ENCODE measurements at regions not wholly inside any gene's neighbourhood (a gene's known extent, or its start where the extent isn't known, plus 50 kb on each side); places are given as distances from the start of the nearest gene placed in this dataset.

DNA sequence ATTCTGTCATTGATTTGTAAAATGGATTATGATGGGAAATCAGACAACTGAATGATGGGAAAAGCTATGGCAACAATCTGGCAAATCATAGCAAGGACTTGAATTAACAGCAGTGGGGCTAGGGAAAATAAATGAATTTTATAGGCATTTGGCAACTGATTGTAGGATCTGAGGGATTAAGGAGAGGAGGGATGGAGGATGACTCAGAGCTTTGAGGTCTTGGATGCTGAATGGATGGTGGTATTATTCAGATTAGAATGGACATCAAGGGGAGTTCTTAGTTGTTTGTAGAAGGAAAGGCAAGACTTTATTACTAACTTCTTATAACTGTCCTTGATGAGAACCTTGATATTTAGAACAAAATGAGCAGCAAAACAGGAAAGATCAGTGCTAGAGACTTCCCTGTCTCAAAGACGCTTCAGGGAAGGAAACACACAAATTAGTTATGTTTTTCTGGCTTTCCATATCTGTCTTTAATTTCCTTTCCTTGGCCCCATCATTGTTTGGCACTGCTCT, 51.4 kb upstream of the HHIP start:
- Histone ChIP-seq H3K79me2 (ENCODE audit: insufficient read depth) (no peaks in the 10 kb centered on the region), H3F3A (ENCODE audit: insufficient read depth) (no peaks in the 10 kb centered on the region), H4K20me1 (ENCODE audit: insufficient read depth) (no peaks in the 10 kb centered on the region), H3K4me3 (no peak overlapping the region), H3K4me2 (ENCODE audit: unreplicated experiment) (no peak overlapping the region), H3K4me1 (ENCODE audit: insufficient read depth) (peaks cover 6% of the 10 kb centered on the region; the same call in 1 of the 2 replicates), H3K27ac (no peak overlapping the region), H3K36me3 (ENCODE audit: low read depth) (no peaks in the 10 kb centered on the region), H3K27me3 (replicated peaks; ENCODE audit: insufficient read depth) (no peaks in the 10 kb centered on the region), H3K9ac (no peak overlapping the region), H2AFZ (no peak overlapping the region), H3K9me3 (ENCODE audit: low read depth) (no peaks in the 10 kb centered on the region), H3K9me2 (ENCODE audit: insufficient read depth) (no peaks in the 10 kb centered on the region)
- TF ChIP-seq EZH2 (IDR thresholded peaks at IDR 0.05; ENCODE audit: insufficient read depth, poor library complexity, severe bottlenecking) (no peak), EZH2phosphoT487 (IDR thresholded peaks at IDR 0.05; ENCODE audit: insufficient read depth, low read depth) (no peak)
- no peak for DNase-seq
- in situ Hi-C loops (cut with MboI): no loop called here
- 43 to 48% methylated on average over 1 of the region's 1 CpG for WGBS, 2 experiments (ENCODE audit: low coverage in 1 of 2, low lambda C conversion rate in 2 of 2, missing lambda C conversion rate in 2 of 2)

DNA sequence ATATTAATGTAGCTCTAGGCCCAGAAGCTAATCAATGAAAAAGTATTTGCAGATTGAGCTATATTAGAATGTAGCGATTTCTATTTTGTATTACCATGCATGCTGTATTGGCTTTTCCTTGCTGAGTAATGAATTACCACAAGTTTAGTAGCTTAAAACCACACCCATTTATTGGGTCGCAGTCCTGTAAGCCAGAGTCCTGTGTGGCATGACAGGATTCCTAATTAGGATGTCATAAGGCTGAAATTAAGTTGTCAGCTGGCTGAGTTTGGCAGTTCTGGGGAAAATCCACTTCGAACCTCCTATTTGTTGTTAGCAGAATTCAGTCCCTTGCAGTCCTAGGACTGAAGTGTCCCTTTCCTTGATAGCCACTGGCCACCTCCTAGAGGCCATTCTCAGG, 50.3 kb upstream of the HHIP start:
- no peak overlapping the region for H3K4me2 ChIP-seq (ENCODE audit: unreplicated experiment)
- no peaks in the 10 kb centered on the region for H3K36me3 ChIP-seq (ENCODE audit: low read depth)
- in situ Hi-C loops (cut with MboI): no loop called here
- no peak overlapping the region for H3K27ac ChIP-seq
- no peaks in the 10 kb centered on the region for H3K9me2 ChIP-seq (ENCODE audit: insufficient read depth)
- no peaks in the 10 kb centered on the region for H4K20me1 ChIP-seq (ENCODE audit: insufficient read depth)
- no peak overlapping the region for H2AFZ ChIP-seq
- no peaks in the 10 kb centered on the region for H3K79me2 ChIP-seq (ENCODE audit: insufficient read depth)
- H3K27me3 ChIP-seq (replicated peaks; ENCODE audit: insufficient read depth): no peaks in the 10 kb centered on the region
- no peak overlapping the region for H3K9ac ChIP-seq
- no peaks in the 10 kb centered on the region for H3K9me3 ChIP-seq (ENCODE audit: low read depth)
- H3K4me1 ChIP-seq (ENCODE audit: insufficient read depth): peaks cover 6% of the 10 kb centered on the region; the same call in 1 of the 2 replicates
- H3K4me3 ChIP-seq: no peak overlapping the region
- WGBS, 2 experiments (ENCODE audit: low coverage in 1 of 2, low lambda C conversion rate in 2 of 2, missing lambda C conversion rate in 2 of 2): 42 to 49% methylated on average over 3 of the region's 3 CpGs
- H3F3A ChIP-seq (ENCODE audit: insufficient read depth): no peaks in the 10 kb centered on the region
- DNase-seq: no peak
- TF ChIP-seq EZH2 (IDR thresholded peaks at IDR 0.05; ENCODE audit: insufficient read depth, poor library complexity, severe bottlenecking) (no peak), EZH2phosphoT487 (IDR thresholded peaks at IDR 0.05; ENCODE audit: insufficient read depth, low read depth) (no peak)
